ENCODE measurements at regions not wholly inside any gene's neighbourhood (a gene's known extent, or its start where the extent isn't known, plus 50 kb on each side); places are given as distances from the start of the nearest gene placed in this dataset.
A peak's percentile ranks its signal among the peaks of the same experiment; 100 is the strongest.
"Not testable (repeated sequence)": the region's sequence is repeated elsewhere in the genome, so short reads cannot be mapped to it uniquely, and the experiment has no call there.

DNA sequence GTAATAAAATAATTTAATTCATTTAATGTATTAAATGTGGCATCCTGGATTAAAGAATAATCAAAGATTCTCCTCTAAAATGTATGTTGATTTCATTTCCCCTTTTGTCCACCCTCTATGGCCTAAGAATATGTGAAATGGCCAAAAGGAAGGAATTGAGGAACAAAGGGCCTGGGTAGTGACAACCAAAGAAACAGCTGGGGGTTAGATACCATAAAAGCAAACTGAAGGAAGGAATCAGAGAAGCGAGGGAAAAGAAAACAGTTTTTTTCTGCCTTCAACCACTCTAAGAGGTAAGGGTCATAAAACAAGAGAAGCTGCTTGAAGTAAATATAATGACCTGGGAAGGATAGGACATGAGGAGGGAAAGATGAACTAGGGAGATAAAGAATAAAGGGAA is 139.3 kb downstream of the FAM76B start:
- DNase-seq = no peak

DNA sequence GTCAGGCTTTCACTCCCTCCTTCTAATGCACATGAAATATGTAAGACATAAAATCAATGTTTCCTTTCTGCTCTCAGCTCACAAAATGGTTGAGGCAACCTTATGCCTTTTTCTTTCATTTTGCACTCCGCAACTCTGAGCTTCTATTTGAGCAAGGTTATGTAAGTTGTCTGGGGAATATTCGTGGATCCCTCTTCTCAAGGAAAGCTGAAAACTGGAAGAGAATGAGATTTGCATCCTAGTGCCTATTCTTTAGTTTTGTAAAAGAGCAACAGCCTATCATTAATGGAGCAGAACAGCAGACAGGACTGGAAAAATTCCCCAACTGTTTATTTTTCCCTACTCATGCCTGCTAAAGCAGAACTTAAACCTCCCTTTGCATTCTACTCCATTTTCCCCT is 141.7 kb downstream of the FAM76B start:
- peak in 2 of 3 donors; percentile 22 to 50 for DNase-seq

DNA sequence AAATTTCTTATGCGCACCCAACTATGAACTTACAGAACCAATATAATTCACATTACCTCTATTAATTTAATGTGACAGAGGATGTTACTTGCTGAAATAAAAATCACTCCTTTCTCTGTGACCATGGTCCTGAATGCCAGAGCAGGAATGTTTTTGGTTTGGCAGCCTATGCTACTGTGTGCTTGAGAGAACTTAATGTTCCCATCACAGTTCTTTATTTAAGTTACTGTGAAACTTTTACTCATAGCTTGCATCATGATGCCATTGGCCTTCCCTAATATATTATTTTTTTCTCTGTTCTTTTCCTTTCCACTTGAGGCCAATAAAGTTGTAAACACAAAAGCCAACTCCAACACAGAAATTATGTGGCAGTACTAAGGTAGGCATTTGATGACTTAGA is 142.2 kb downstream of the FAM76B start:
- DNase-seq = peak in 1 of 3 donors; percentile 24

DNA sequence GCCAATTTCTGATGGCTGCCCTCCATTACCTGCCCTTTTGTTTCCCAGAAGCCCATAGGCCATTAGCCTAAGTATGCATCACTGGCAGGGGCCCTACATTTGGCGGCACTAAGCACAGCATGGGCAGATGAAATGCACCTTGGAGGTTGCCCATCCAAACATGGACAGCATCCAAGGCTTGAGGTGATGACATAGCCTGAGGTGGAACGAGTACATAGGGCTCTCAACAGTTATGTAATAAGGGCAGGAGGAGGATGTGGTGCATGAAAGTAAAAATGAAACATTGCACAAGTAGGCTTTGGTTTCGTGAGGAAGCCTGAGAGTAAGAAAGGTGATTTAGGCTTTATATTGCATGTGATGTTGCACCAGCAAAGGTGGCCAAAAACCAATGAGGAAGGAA is 148.1 kb downstream of the FAM76B start:
- DNase-seq = no peak

DNA sequence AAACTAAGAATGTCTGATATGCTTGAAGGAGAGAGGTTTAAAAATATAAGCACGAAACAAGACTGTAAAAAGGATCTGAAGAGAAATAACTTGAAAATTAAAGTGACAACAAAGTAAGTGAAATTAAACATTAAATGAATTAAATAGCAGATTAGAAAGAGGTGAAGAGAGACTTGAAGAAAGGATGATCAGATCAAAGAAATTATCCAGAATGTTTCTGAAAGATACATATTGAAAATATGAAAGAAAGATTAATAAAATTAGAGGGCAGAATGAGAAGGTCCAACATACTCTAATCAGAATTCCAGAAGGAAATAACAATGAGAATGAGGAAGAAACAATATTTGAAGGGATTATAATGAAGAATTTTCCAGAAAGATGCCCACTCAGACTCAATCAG is 151.1 kb downstream of the FAM76B start:
- DNase-seq = no peak

DNA sequence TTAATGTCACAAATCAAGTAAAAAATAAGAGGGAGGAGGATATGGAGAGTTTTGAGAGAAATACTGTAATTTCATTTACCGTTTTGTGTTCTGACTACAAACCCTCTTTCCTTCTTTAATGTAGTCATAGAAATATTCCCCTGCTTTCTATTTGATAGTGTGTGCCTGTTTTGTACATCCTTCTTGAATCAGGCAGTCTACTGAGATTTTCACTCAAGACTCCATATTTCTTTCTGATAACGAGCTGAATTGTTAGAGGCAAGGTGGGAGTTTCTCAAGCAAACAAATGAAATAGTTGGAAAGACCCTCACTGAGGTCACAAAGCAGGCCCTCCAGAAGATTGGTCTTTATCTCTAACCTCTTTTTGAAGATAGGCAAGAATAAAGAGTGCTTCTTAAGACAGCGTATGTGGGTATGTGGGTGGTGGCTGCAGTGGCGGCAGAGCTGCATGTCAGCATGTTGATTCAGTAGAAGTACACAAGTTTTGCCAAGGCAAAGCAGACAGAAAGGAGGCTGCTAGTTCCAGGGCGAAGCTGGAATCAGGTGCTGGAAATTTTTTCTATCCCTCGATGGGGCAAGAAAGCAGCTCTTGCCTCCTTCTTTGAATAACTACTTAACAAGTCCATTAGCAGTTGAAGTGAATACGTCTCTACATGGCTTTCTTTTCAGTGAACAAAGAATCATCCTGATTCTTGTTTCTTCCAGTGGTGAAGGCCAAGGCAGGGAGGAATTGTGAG is 164.2 kb downstream of the FAM76B start:
- no peak for DNase-seq

DNA sequence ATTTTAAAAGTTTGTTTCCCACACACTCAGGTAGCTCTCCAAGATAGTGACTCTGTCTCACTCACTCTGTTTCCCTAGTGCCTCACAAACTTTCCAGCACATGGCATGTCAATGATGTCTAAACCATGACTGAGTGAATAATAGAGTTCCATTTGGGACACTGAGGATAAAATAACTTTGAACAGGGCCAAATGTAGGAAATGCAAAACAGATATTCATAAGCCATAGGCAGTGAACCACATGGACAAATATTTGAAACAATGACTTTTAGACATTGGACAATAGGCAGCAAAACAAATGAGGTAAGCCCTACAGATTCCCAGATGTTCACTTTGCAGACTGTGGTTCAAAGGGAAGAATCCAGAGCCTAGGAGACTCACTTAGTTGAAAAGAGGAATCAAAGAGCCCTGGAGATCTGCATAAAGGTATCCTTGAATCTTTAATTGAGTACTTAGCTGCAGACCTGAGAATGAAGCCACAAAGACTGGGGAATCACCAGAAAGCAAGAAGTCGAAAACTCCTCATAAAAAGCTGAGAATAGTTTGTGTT is 173.3 kb downstream of the FAM76B start:
- DNase-seq = no peak

DNA sequence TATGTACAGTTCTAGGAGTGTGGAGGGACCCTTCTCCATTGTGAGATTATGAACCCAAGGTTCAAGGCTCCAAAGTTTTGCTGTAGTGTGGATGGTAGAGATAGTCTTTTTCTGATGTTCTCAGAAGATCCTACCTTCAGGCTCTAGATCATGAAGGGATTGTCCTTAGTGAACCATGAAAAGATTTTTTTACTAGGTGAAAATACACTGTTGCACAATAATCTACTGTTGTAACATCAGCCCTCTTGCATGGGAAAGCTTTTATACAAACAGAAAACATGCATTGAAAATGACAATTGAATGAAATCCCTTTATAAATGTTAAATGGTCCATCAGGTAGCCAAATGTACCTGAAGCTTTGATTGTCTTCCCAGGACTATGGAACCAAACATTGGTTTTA is 177.8 kb downstream of the FAM76B start:
- DNase-seq = no peak

DNA sequence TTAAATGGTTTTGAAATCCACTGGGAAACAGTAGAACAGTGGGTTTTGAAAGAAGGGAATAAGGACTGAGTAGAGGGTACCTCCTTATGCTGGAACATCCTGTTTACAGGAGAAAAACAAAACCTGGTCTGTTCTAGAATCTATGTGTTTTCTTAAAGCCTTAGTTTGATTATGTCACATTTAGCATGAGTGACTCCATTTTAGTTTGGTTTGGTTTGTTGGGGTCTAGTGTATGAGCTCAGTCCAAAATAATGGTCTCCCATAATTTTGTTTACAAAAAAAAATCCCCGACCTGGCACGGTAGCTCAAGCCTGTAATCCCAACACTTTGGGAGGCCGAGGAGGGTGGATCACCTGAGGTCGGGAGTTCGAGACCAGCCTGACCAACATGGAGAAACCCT is 179.4 kb downstream of the FAM76B start:
- DNase-seq = not testable (repeated sequence)

DNA sequence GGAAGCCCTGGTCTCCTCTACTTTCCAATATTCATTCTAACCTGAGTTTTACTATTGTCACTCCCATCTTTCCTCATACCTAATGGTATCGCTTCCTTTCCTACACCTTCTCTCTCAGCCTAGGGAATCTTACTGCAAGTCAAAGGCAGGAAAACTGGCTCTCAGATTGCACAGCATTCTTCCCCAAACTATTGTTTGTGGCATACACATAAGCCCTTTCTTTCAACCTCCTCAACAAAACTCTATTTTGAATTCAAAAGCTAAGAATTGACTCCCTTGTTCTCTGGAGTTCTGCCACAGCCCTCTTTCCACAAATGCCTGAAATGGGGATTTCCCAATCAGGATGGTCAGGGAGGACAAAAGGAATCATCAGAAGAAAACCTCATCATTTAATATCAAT is 181.5 kb downstream of the FAM76B start:
- no peak for DNase-seq

DNA sequence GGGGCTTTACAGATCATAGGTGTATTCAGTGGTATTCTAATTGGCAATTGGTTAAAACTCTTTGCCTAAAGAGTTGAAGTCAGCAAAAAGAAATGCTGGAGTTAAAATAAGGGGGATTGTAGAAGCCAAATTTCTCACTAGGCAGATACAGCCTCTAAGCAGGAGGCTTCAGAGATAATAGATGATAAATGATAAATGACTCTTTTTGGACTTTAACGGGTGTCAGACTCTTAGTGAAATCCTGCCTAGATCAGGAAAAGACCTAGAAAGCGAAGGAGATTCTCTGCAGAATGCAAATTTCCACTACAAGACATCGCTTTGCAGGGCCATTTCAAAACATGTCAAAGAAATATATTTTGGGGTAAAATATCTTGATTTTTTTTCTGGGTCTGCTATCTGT is 182.8 kb downstream of the FAM76B start:
- DNase-seq = no peak

DNA sequence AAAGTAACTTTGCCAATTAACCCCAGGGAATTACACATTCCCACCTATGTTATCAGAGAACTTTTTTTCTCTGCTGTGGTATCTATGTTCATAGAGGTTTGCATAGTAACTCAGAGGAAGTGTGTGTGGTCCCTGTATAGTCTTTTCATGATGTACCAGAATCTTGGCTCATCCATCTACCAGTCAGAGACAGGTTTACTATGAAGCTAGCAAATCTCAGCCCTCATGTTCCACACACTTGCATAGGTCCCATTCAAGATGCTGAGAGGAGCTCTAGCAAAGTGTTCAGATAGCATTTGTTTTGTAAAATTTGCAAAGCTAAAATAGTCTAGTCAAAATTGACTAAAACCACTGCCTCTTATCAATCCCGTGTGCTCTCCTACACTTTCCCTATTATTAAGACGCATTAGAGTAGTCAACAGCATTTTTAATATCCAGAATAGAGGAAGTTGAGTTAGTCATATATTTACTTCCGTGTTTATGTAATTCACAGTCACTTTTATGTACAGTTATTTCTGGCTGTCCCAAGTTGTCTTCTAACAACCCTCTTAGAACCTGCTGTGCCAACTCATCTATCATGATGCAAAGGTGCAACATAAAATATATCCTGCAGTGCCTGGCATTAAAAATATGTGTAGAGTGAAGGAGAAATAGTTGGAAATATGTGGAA is 184.2 kb downstream of the FAM76B start:
- DNase-seq = no peak

DNA sequence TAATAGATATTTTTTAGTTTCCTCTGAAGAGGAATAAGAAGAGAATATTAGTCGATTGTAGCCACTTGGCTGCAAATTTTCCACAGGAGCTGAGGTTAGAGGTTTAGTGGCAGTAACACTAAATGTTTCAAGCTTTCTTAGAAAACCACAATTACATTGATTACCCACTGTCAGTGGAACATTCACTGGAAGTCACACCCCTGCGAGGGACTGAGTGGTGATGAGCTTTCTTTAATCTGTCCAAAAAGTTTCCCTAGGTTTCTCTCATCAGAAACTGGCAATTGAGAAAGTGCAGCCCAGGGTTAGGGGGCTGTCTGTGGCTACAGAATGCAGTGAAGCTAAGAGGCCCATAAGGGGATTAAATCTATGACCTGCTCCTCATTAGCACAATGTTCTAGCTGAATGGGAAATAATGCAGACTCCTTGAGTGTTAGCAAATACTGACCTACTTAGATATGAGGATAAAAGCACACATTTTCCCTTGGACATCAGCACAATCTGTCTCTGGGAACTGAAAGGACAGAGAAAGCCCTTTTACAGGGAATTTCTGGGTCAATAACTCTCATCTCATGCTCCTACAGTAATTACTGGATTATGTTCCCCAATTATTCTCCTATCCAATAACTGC is 189.5 kb downstream of the FAM76B start:
- no peak for DNase-seq

DNA sequence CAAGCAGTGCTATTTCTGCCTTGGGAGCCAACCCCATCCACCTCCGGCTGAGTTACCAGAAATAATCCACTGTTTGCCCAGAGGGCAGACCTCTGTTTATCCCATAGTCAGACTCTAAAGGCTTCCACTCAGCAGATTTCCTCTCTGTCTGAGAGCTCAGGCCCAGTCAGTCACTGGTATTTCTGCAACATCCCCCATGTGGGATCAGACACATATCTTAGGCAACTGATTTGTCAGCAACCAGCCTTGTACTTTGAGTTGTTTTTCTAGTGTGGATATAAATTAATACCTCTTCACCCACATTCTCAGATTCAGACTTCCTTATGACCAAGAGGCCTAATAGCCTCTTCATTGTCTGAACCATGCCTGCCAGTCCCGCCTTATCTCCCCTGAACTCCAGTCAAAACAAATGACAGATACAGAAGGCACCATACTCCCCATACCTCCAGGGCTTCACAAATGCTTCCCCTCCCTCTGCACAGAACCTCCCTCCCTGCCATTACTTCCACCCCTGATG is 193.6 kb downstream of the FAM76B start:
- no peak for DNase-seq

DNA sequence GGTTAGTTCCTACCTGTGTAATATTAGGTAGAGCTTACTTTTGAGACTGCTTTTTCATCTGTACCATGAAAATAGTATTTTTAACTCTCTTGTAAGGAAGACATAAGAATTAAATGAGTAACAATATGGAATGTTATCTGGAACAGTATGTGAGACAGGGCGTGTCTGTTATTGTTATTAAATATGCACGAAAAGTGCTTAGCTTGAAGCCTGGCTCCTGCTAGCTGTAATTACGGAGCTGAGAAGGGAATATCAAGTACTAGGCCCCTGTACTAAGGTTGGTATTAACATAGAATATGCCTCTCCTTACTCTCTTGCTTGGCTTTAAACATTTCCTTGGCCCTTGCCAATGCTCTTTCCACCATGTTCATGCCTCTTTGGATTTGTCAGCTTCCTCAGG is 194.0 kb downstream of the FAM76B start:
- no peak for DNase-seq

DNA sequence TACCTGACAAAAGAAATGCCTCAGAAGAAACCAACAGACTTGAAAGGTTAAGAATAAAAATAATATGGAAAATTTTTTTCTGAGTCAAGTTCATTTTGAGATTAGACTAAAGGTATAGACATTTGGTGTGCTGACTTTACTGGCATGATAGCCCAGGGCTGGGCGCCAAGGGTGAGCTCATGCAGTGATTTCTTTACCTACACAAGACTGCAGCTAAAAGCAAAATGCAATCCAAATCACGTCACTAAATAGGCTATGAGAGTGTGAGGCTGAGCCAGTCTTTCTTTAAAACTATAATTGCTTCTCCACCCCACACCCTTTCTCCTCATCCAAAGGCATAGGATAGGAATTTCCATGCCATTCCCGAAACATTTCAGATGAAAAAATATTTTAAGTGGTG is 196.5 kb downstream of the FAM76B start:
- DNase-seq = peak in 2 of 3 donors; percentile 78 to 86

DNA sequence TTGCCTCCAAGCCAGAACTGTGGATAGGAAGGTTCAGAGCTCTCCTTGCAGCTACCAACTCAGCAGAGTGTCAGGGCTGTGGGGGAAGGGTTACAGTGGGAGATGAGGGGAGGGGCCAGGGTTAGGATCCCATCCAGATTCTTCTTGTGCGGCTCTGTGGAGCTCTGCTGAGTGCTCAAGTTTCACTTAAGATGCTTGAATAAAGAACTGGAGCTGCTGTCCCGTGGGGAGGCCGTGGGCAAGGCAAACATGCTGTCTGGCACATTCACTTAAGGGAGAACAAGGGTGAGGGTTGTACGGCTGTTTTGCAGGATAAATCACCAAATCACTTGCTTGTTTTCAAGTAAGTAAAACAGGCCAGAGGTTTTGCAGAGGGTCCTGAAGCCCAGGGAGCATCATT is 197.1 kb downstream of the FAM76B start:
- peak in 2 of 3 donors; percentile 29 to 70 for DNase-seq

DNA sequence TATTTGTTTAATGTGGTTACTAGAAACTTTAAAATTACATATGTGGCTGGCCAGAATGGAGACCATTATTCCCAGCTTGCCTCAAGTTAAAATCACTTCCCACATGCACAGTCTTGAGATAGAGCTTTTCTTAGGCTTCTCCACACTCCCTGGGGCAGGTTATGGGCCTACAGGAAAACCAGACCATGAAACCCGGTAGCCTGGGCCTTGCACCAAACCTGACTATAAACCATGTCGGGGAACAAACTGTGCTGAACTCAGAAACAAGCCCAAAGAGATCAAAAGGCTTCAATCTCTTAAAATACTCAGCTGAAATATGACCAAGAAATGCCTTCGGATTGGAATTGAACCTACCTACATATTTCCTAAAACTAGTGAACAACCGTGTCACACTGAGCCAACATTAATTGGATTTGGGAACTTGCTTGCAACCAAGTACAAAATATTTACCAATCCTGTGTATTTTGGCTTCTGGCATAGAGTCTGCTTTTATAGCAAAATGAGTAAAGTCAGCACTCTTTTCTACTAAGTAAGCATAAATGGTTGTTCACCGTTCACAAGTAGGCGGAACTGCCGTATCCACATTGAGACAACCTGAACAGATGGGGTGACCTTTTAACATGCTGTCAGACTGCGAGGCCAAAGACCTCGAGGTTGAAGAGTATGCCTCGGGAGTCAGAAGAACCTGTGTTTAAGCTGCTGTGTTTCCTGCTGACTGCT is 199.5 kb downstream of the FAM76B start:
- DNase-seq = no peak

DNA sequence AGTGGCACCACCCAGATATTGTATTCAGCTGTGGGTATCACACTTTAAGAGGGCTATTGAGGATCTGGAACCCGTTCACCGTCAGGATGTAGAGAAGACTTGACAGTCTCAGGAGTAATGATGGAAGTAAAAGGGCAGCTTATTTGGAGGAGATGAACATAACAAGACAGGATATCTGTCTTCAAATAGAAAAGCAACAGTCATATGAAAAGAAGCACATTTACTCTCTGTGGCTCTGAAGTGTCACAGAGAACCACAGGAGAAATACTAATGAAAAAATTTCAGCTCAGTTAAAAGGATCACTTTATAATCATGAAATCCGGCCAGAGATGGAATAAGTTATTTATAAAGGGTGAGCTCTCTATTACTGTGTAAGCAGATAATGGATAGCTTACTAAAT is 200.8 kb downstream of the FAM76B start:
- DNase-seq = no peak

DNA sequence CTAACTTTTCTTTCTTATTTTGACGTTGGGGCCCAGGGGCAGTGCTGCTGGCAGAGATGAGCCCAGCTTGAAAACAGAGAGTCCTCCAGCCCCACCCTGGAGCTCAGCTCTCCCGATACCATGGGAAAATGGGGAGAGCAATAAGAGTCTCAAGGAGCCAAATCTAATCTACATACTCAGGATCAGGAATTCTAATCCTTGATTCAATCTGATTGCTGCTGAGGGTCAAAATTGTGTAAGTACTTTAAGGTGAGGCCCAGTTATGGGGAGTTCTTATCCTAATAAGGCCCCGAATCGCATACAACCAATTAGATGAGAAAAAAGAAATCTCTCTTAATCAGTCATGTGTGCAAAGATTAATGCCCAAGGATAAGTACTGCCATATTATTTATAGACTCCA is 202.9 kb downstream of the FAM76B start:
- no peak for DNase-seq

DNA sequence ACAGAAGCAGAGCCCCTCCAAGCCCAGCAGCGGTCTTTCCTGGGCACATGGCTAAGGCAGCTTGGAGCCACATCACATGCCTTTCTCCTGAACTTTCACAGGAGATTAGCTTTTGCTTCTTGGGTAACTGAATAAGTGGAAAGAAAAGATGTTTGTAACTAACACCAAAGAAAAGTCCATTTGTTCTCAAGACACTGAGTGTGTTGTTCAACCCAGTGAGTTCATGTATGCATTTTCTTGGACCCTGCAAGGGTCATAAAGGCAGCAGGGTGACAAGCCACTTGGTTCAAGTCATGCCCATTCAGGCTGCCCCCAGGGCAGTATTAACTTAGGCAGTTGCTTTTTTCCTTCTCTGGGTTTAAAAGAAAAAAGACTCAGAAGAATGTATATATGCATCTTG is 203.4 kb downstream of the FAM76B start:
- DNase-seq = no peak

DNA sequence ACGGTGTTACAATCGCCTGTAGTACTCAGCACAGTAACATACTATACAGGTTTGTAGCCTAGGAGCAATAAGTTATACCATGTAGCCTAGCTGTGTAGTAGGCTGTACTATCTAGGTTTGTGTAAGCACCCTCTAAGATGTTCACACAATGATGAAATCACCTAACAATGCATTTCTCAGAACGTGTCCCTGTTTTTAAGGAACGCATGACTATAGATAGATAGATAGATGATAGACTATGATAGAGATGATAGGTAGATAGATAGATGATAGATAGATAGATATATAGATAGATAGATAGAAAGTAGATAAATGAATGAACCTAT is 203.9 kb downstream of the FAM76B start:
- no peak for DNase-seq

All from muscle of back (tissue), 3 donors.